ENCODE measurements at regions not wholly inside any gene's neighbourhood (a gene's known extent, or its start where the extent isn't known, plus 50 kb on each side); places are given as distances from the start of the nearest gene placed in this dataset.

- TF ChIP-seq RORB (CRISPR knock-in tag; IDR thresholded peaks at IDR 0.05) = no peak
- TF ChIP-seq ZNF263 (CRISPR knock-in tag; IDR thresholded peaks at IDR 0.05; ENCODE audit: low read depth) = no peak
- TF ChIP-seq ESRRA (CRISPR knock-in tag; IDR thresholded peaks at IDR 0.05; ENCODE audit: borderline replicate concordance) = no peak
- TF ChIP-seq, protein P1, sequence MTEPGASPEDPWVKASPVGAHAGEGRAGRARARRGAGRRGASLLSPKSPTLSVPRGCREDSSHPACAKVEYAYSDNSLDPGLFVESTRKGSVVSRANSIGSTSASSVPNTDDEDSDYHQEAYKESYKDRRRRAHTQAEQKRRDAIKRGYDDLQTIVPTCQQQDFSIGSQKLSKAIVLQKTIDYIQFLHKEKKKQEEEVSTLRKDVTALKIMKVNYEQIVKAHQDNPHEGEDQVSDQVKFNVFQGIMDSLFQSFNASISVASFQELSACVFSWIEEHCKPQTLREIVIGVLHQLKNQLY (CRISPR knock-in tag; IDR thresholded peaks at IDR 0.05) = no peak
These were observed 1009.5 kb upstream of the WWC1 start (continued) for GRCh38 chr5:167281925-167282324.

- no peaks in the 10 kb centered on the region for H3K27me3 Mint-ChIP-seq (ENCODE audit: low read depth)
- no peak for DNase-seq (ENCODE audit: low spot score)
- POLR2A ChIA-PET = no interaction called here
- no peaks in the 10 kb centered on the region for H3K9me3 Mint-ChIP-seq
- H3K4me3 Mint-ChIP-seq = no peak overlapping the region
- H3K27ac Mint-ChIP-seq = no peak overlapping the region
- ATAC-seq = no peak
- peaks cover 14% of the 10 kb centered on the region for H3K4me1 Mint-ChIP-seq
- no peaks in the 10 kb centered on the region for H3K36me3 Mint-ChIP-seq
- CTCF ChIA-PET = no interaction called here
- TF ChIP-seq TEAD1 (CRISPR knock-in tag; IDR thresholded peaks at IDR 0.05) (no peak), NR2C2 (CRISPR knock-in tag; IDR thresholded peaks at IDR 0.05) (no peak), RELA (CRISPR knock-in tag; IDR thresholded peaks at IDR 0.05; ENCODE audit: borderline replicate concordance) (no peak), CBFB (CRISPR knock-in tag; IDR thresholded peaks at IDR 0.05; ENCODE audit: low read depth) (no peak), IRF2 (CRISPR knock-in tag; IDR thresholded peaks at IDR 0.05; ENCODE audit: borderline replicate concordance, low read depth) (no peak), CTCF (IDR thresholded peaks at IDR 0.05) (no peak), GRHL2 (CRISPR knock-in tag; IDR thresholded peaks at IDR 0.05; ENCODE audit: insufficient replicate concordance, severe bottlenecking) (no peak), OVOL2 (CRISPR knock-in tag; IDR thresholded peaks at IDR 0.05; ENCODE audit: borderline replicate concordance) (no peak), ZBTB43 (CRISPR knock-in tag; IDR thresholded peaks at IDR 0.05) (no peak), ZNF281 (CRISPR knock-in tag; IDR thresholded peaks at IDR 0.05) (no peak), RORB (CRISPR knock-in tag; IDR thresholded peaks at IDR 0.05) (no peak), FOXP1 (CRISPR knock-in tag; IDR thresholded peaks at IDR 0.05; ENCODE audit: borderline replicate concordance) (no peak), PRRX2 (CRISPR knock-in tag; IDR thresholded peaks at IDR 0.05) (no peak), ZNF263 (CRISPR knock-in tag; IDR thresholded peaks at IDR 0.05; ENCODE audit: low read depth) (no peak), CREM (CRISPR knock-in tag; IDR thresholded peaks at IDR 0.05) (no peak), ZNF121 (CRISPR knock-in tag; IDR thresholded peaks at IDR 0.05) (no peak)
- TF ChIP-seq, protein P2, sequence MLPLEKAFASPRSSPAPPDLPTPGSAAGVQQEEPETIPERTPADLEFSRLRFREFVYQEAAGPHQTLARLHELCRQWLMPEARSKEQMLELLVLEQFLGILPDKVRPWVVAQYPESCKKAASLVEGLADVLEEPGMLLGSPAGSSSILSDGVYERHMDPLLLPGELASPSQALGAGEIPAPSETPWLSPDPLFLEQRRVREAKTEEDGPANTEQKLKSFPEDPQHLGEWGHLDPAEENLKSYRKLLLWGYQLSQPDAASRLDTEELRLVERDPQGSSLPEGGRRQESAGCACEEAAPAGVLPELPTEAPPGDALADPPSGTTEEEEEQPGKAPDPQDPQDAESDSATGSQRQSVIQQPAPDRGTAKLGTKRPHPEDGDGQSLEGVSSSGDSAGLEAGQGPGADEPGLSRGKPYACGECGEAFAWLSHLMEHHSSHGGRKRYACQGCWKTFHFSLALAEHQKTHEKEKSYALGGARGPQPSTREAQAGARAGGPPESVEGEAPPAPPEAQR (CRISPR knock-in tag; IDR thresholded peaks at IDR 0.05) = no peak
- TF ChIP-seq, protein P3, sequence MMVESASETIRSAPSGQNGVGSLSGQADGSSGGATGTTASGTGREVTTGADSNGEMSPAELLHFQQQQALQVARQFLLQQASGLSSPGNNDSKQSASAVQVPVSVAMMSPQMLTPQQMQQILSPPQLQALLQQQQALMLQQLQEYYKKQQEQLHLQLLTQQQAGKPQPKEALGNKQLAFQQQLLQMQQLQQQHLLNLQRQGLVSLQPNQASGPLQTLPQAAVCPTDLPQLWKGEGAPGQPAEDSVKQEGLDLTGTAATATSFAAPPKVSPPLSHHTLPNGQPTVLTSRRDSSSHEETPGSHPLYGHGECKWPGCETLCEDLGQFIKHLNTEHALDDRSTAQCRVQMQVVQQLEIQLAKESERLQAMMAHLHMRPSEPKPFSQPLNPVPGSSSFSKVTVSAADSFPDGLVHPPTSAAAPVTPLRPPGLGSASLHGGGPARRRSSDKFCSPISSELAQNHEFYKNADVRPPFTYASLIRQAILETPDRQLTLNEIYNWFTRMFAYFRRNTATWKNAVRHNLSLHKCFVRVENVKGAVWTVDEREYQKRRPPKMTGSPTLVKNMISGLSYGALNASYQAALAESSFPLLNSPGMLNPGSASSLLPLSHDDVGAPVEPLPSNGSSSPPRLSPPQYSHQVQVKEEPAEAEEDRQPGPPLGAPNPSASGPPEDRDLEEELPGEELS (CRISPR knock-in tag; IDR thresholded peaks at IDR 0.05) = no peak
- TF ChIP-seq, protein P4, sequence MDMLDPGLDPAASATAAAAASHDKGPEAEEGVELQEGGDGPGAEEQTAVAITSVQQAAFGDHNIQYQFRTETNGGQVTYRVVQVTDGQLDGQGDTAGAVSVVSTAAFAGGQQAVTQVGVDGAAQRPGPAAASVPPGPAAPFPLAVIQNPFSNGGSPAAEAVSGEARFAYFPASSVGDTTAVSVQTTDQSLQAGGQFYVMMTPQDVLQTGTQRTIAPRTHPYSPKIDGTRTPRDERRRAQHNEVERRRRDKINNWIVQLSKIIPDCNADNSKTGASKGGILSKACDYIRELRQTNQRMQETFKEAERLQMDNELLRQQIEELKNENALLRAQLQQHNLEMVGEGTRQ (CRISPR knock-in tag; IDR thresholded peaks at IDR 0.05) = no peak
- TF ChIP-seq, protein P5, sequence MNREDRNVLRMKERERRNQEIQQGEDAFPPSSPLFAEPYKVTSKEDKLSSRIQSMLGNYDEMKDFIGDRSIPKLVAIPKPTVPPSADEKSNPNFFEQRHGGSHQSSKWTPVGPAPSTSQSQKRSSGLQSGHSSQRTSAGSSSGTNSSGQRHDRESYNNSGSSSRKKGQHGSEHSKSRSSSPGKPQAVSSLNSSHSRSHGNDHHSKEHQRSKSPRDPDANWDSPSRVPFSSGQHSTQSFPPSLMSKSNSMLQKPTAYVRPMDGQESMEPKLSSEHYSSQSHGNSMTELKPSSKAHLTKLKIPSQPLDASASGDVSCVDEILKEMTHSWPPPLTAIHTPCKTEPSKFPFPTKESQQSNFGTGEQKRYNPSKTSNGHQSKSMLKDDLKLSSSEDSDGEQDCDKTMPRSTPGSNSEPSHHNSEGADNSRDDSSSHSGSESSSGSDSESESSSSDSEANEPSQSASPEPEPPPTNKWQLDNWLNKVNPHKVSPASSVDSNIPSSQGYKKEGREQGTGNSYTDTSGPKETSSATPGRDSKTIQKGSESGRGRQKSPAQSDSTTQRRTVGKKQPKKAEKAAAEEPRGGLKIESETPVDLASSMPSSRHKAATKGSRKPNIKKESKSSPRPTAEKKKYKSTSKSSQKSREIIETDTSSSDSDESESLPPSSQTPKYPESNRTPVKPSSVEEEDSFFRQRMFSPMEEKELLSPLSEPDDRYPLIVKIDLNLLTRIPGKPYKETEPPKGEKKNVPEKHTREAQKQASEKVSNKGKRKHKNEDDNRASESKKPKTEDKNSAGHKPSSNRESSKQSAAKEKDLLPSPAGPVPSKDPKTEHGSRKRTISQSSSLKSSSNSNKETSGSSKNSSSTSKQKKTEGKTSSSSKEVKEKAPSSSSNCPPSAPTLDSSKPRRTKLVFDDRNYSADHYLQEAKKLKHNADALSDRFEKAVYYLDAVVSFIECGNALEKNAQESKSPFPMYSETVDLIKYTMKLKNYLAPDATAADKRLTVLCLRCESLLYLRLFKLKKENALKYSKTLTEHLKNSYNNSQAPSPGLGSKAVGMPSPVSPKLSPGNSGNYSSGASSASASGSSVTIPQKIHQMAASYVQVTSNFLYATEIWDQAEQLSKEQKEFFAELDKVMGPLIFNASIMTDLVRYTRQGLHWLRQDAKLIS (CRISPR knock-in tag; IDR thresholded peaks at IDR 0.05; ENCODE audit: borderline replicate concordance) = no peak
These were observed 1007.8 kb upstream of the WWC1 start for GRCh38 chr5:167283691-167284090.
